Activated T-cell treated with anti-CD3 and anti-CD28 coated beads, Interleukin-2, amount 50 U/mL, for 48 hours (primary cell): ENCODE measurements at regions not wholly inside any gene's neighbourhood (a gene's known extent, or its start where the extent isn't known, plus 50 kb on each side); places are given as distances from the start of the nearest gene placed in this dataset.
"Not testable (repeated sequence)": the region's sequence is repeated elsewhere in the genome, so short reads cannot be mapped to it uniquely, and the experiment has no call there.

ENCODE experiments used
- DNase-seq, 2 experiments: peaks; one replicate each; pipeline ENCODE4 v3.0.0-alpha.2; 2020

GRCh38 chr6:56904068-56904467, 50.8 kb upstream of the BEND6 start:
- DNase-seq = no peak

- DNase-seq = no peak
Observed at GRCh38 chr6:56902641-56903464, 52.1 kb upstream of the BEND6 start.

GRCh38 chr6:56900784-56901183, 54.1 kb upstream of the BEND6 start:
- DNase-seq = no peak

- no peak for DNase-seq
Observed at GRCh38 chr6:56899753-56900152, 55.2 kb upstream of the BEND6 start.

GRCh38 chr6:56899311-56899710, 55.6 kb upstream of the BEND6 start:
- no peak for DNase-seq

- no peak for DNase-seq
Observed at GRCh38 chr6:56897789-56898529, 56.9 kb upstream of the BEND6 start.

GRCh38 chr6:56891754-56892153, 63.2 kb upstream of the BEND6 start:
- DNase-seq = no peak

GRCh38 chr6:56890683-56891429, 64.1 kb upstream of the BEND6 start:
- DNase-seq = no peak

- no peak for DNase-seq
Observed at GRCh38 chr6:56890066-56890465, 64.8 kb upstream of the BEND6 start.

GRCh38 chr6:56889492-56889891, 65.4 kb upstream of the BEND6 start:
- DNase-seq = no peak

GRCh38 chr6:56888687-56889086, 66.2 kb upstream of the BEND6 start:
- no peak for DNase-seq

GRCh38 chr6:56887086-56887485, 67.8 kb upstream of the BEND6 start:
- no peak for DNase-seq

GRCh38 chr6:56877922-56878321, 77.0 kb upstream of the BEND6 start:
- DNase-seq = no peak

GRCh38 chr6:56875961-56876360, 78.9 kb upstream of the BEND6 start:
- no peak for DNase-seq

GRCh38 chr6:56875523-56875922, 79.4 kb upstream of the BEND6 start:
- DNase-seq = no peak

GRCh38 chr6:56874328-56874727, 80.6 kb upstream of the BEND6 start:
- DNase-seq = no peak

GRCh38 chr6:56870053-56870452, 84.9 kb upstream of the BEND6 start:
- DNase-seq = not testable (repeated sequence)

- no peak for DNase-seq
Observed at GRCh38 chr6:56869346-56869745, 85.6 kb upstream of the BEND6 start.

GRCh38 chr6:56868687-56869086, 86.2 kb upstream of the BEND6 start:
- DNase-seq = no peak

- no peak for DNase-seq
Observed at GRCh38 chr6:56866917-56867522, 87.9 kb upstream of the BEND6 start.

- no peak for DNase-seq
Observed at GRCh38 chr6:56865081-56865875, 89.6 kb upstream of the BEND6 start.

GRCh38 chr6:56864171-56864616, 90.7 kb upstream of the BEND6 start:
- no peak for DNase-seq
